Embryonic facial prominence (tissue), 1 donor: ENCODE measurements at regions not wholly inside any gene's neighbourhood (a gene's known extent, or its start where the extent isn't known, plus 50 kb on each side); places are given as distances from the start of the nearest gene placed in this dataset.

Source experiments
- DNase-seq: peaks from one replicate; pipeline ENCODE4 v3.0.0-alpha.2; 2016; ENCODE audit errors: extremely low spot score

GRCh38 chr5:128667152-128667551, 129.1 kb upstream of the FBN2 start:
- no peak for DNase-seq

GRCh38 chr5:128667751-128668150, 129.7 kb upstream of the FBN2 start:
- DNase-seq = no peak

- DNase-seq = no peak
Observed at GRCh38 chr5:128668921-128669320, 130.9 kb upstream of the FBN2 start.

- DNase-seq = no peak
Observed at GRCh38 chr5:128669803-128670202, 131.8 kb upstream of the FBN2 start.

GRCh38 chr5:128671943-128672342, 133.9 kb upstream of the FBN2 start:
- no peak for DNase-seq

GRCh38 chr5:128673000-128673399, 135.0 kb upstream of the FBN2 start:
- DNase-seq = no peak

- DNase-seq = no peak
Observed at GRCh38 chr5:128673411-128673957, 135.4 kb upstream of the FBN2 start.

- DNase-seq = no peak
Observed at GRCh38 chr5:128673970-128674369, 135.9 kb upstream of the FBN2 start.

- DNase-seq = no peak
Observed at GRCh38 chr5:128674837-128675446, 136.9 kb upstream of the FBN2 start.

- no peak for DNase-seq
Observed at GRCh38 chr5:128681096-128681495, 143.1 kb upstream of the FBN2 start.

- DNase-seq = no peak
Observed at GRCh38 chr5:128681764-128682592, 143.9 kb upstream of the FBN2 start.

GRCh38 chr5:128682669-128683068, 144.6 kb upstream of the FBN2 start:
- no peak for DNase-seq

- no peak for DNase-seq
Observed at GRCh38 chr5:128684961-128685360, 146.9 kb upstream of the FBN2 start.

GRCh38 chr5:128687930-128688329, 149.9 kb upstream of the FBN2 start:
- DNase-seq = no peak

- no peak for DNase-seq
Observed at GRCh38 chr5:128693764-128694163, 155.7 kb upstream of the FBN2 start.

- no peak for DNase-seq
Observed at GRCh38 chr5:128695791-128696530, 157.9 kb upstream of the FBN2 start.

- no peak for DNase-seq
Observed at GRCh38 chr5:128701301-128701700, 163.3 kb upstream of the FBN2 start.

GRCh38 chr5:128703322-128703721, 165.3 kb upstream of the FBN2 start:
- no peak for DNase-seq

GRCh38 chr5:128706269-128706668, 168.2 kb upstream of the FBN2 start:
- DNase-seq = no peak

GRCh38 chr5:128708841-128709240, 170.8 kb upstream of the FBN2 start:
- DNase-seq = no peak

GRCh38 chr5:128711216-128711615, 173.2 kb upstream of the FBN2 start:
- DNase-seq = no peak

- no peak for DNase-seq
Observed at GRCh38 chr5:128714551-128714950, 176.5 kb upstream of the FBN2 start.
